B cell (primary cell): ENCODE measurements at regions not wholly inside any gene's neighbourhood (a gene's known extent, or its start where the extent isn't known, plus 50 kb on each side); places are given as distances from the start of the nearest gene placed in this dataset.

Experiments used
- ATAC-seq: fragments of 200-7000 bp; cut with Tn5 transposase; one replicate; pipeline ENCODE4 v1.10.0; 2021; ENCODE audit warnings: low read depth, mild to moderate bottlenecking, moderate number of reproducible peaks, moderate library complexity
- CTCF ChIA-PET: fragments of 350-600 bp; sonication (Branson Sonifier 250); formaldehyde crosslinking; loops from one replicate; lab custom pipeline; 2021; ENCODE audit warnings: antibody characterized with exemption, inconsistent platforms; lab: Charles Lee
- POLR2A ChIA-PET: fragments of 350-600 bp; sonication (Branson Sonifier 250); formaldehyde crosslinking; loops from one replicate; lab custom pipeline; 2021; ENCODE audit warnings: antibody characterized with exemption; lab: Charles Lee
- DNase-seq: peaks from one replicate; pipeline ENCODE4 v3.0.0; 2013
- H2AFZ ChIP-seq: 2 replicates; pipeline ENCODE4 v1.6.1; 2012; ENCODE audit warnings: mild to moderate bottlenecking, low read depth, low read length; ENCODE audit not compliant: insufficient read depth, poor library complexity, severe bottlenecking
- H3K27ac ChIP-seq, 2 donors: 1 replicate in 1 of 2; 2 replicates in 1 of 2; pipeline ENCODE4 v1.5.1; 2012 to 2013; ENCODE audit warnings: low read length in 2 of 2, mild to moderate bottlenecking in 2 of 2, moderate library complexity in 1 of 2
- H3K27me3 ChIP-seq, 4 experiments: fragments of 200-600 bp in 1 of 4; sonication (generic) in 1 of 4; replicated peaks in 1 of 4; 1 replicate in 2 of 4; 2 replicates in 2 of 4; pipeline versions ENCODE4 v1.6.1 to v1.7.0; 2013 to 2016; ENCODE audit warnings: low read length in 3 of 4, mild to moderate bottlenecking in 2 of 4, mixed read lengths in 1 of 4, moderate library complexity in 1 of 4; ENCODE audit not compliant: insufficient read depth in 4 of 4, control insufficient read depth in 3 of 4; ENCODE audit errors: control extremely low read depth in 1 of 4
- H3K36me3 ChIP-seq, 2 experiments: replicated peaks in 1 of 2; 1 replicate in 1 of 2; 2 replicates in 1 of 2; pipeline versions ENCODE4 v1.6.1 to v1.7.1; 2013; ENCODE audit warnings: low read length in 1 of 2; ENCODE audit not compliant: insufficient read depth in 2 of 2, control insufficient read depth in 1 of 2; ENCODE audit errors: control extremely low read depth in 1 of 2, extremely low read depth in 1 of 2
- H3K4me1 ChIP-seq, 2 donors: fragments of 200-600 bp in 1 of 2; sonication (generic) in 1 of 2; 1 replicate in 1 of 2; 2 replicates in 1 of 2; pipeline versions ENCODE4 v1.5.1 to v1.6.1; 2013 to 2017; ENCODE audit warnings: low read length in 2 of 2; ENCODE audit not compliant: control insufficient read depth in 2 of 2, insufficient read depth in 2 of 2
- H3K4me2 ChIP-seq: replicated peaks from 2 replicates; pipeline ENCODE3; 2012; ENCODE audit warnings: mild to moderate bottlenecking, low read depth, low read length; ENCODE audit not compliant: poor library complexity, severe bottlenecking
- H3K4me3 ChIP-seq, 5 experiments: fragments of 200-600 bp in 1 of 5; sonication (generic) in 1 of 5; 1 replicate in 3 of 5; 2 replicates in 2 of 5; pipeline versions ENCODE4 v1.5.1 to v1.7.0; 2011 to 2016; ENCODE audit warnings: low read length in 4 of 5, mild to moderate bottlenecking in 4 of 5, low read depth in 2 of 5, control low read depth in 1 of 5, moderate library complexity in 1 of 5; ENCODE audit not compliant: insufficient read depth in 1 of 5; ENCODE audit errors: control extremely low read depth in 1 of 5, extremely low read depth in 1 of 5
- H3K79me2 ChIP-seq: fragments of 200-600 bp; sonication (generic); one replicate; pipeline ENCODE4 v1.6.0; 2016; ENCODE audit warnings: low read length; ENCODE audit not compliant: control insufficient read depth, insufficient read depth
- H3K9ac ChIP-seq: fragments of 200-600 bp; sonication (generic); 2 replicates; pipeline ENCODE4 v1.6.1; 2017; ENCODE audit warnings: mild to moderate bottlenecking, low read length, moderate library complexity
- H3K9me3 ChIP-seq, 3 donors: one replicate each; pipeline versions ENCODE4 v1.6.1 to v1.7.1; 2013; ENCODE audit warnings: low read length in 2 of 3; ENCODE audit not compliant: control insufficient read depth in 2 of 3, insufficient read depth in 1 of 3; ENCODE audit errors: control extremely low read depth in 1 of 3
- H4K20me1 ChIP-seq: 2 replicates; pipeline ENCODE4 v1.6.0; 2012; ENCODE audit warnings: mild to moderate bottlenecking, low read length; ENCODE audit not compliant: insufficient read depth, control insufficient read depth, poor library complexity, severe bottlenecking
- H3K27ac Mint-ChIP-seq: one replicate; pipeline ENCODE4 v1.8.0; 2021; ENCODE audit warnings: mixed read lengths
- H3K27me3 Mint-ChIP-seq: one replicate; pipeline ENCODE4 v1.8.0; 2021; ENCODE audit warnings: mixed read lengths
- H3K4me1 Mint-ChIP-seq: one replicate; pipeline ENCODE4 v1.8.0; 2021; ENCODE audit warnings: mixed read lengths
- H3K4me3 Mint-ChIP-seq: one replicate; pipeline ENCODE4 v1.8.0; 2021; ENCODE audit warnings: mixed read lengths
- H3K9me3 Mint-ChIP-seq: one replicate; pipeline ENCODE4 v1.8.0; 2022; ENCODE audit warnings: mixed read lengths; ENCODE audit not compliant: insufficient read depth
- EZH2 ChIP-seq: IDR thresholded peaks from 2 replicates; pipeline ENCODE4 v1.6.1; 2012; ENCODE audit warnings: borderline replicate concordance, low read depth, mild to moderate bottlenecking, moderate library complexity, low read length; ENCODE audit not compliant: insufficient read depth, poor library complexity, severe bottlenecking
- WGBS: methylation state at CpG from one replicate; pipeline ENCODE4 v1.1.5; 2013; ENCODE audit warnings: missing lambda C conversion rate; ENCODE audit not compliant: insufficient coverage; 5-methylcytosine and 5-hydroxymethylcytosine counted together
- intact Hi-C: fragments of 100-400 bp; cut with micrococcal nuclease; formaldehyde crosslinking; loops from one replicate; pipeline ENCODE4 v1.10.0; 2022
- TF ChIP-seq, protein P1 (sequence below): fragments of 200-600 bp; IDR thresholded peaks from one replicate; pipeline ENCODE4 v1.8.0; 2022; ENCODE audit warnings: antibody characterized with exemption, mild to moderate bottlenecking

DNA sequence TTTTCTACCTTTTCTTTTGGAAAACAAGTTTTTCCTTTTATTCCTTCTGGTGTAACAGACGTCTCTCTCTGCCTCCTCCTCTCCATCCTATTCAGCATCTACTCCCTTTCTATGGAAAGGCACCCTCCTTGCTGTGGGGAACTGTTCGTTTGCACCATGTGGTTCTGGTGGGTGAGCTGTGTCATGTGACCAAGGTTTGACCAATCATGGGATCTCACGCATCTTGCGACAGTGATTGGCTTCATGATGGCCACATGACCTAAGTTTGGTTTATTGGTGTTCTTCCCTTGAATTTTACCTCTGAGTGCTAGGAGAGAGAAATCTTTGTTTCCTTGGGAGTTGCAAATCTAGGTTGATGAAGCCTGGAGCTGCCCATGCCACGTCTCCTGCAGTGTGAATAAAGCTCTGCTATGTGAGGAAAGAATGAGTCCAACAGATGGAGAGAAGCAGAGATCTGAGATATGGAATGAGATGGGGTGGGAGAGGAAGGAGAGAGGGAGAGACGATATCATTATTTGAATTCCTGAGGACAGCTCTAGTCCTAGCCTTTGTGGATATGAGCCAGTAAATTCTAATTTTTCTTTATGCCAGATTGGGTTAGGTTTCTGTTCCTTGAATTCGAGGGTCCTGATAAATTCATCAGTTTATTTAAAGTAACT lies 178.8 kb upstream of the IL12B start:
- Histone ChIP-seq H3K4me2 (no peak overlapping the region), H3K27me3 (peaks cover 0 to 3% (median 0%) of the 10 kb centered on the region in 4 experiments), H3K27ac (no peak overlapping the region), H3K36me3 (no peaks in the 10 kb centered on the region), H3K9ac (no peak overlapping the region), H3K4me3 (no peak overlapping the region), H2AFZ (no peak overlapping the region), H3K9me3 (no peaks in the 10 kb centered on the region), H3K4me1 (no peaks in the 10 kb centered on the region), H4K20me1 (no peaks in the 10 kb centered on the region), H3K79me2 (no peaks in the 10 kb centered on the region)
- Mint-ChIP-seq H3K4me1 (no peaks in the 10 kb centered on the region), H3K9me3 (peaks cover 2% of the 10 kb centered on the region), H3K4me3 (no peak overlapping the region), H3K27me3 (no peaks in the 10 kb centered on the region), H3K27ac (no peak overlapping the region)
- no peak for DNase-seq
- ChIA-PET CTCF (interaction anchor here (0.5 to 1.0 kb wide), 2 partner anchors 12 to 27 kb away, joined by 3 to 5 read pairs; no protein-coding TSS in a partner anchor), POLR2A (no interaction called here)
- WGBS, result 98% methylated on average over 5 of the region's 7 CpGs
- no peak for ATAC-seq
- intact Hi-C loops, result loop anchor here (10.0 kb wide), 1 partner anchor 174 kb away; the partner anchor contains the start of gene IL12B
- TF ChIP-seq EZH2, result no peak
- TF ChIP-seq, protein P1, sequence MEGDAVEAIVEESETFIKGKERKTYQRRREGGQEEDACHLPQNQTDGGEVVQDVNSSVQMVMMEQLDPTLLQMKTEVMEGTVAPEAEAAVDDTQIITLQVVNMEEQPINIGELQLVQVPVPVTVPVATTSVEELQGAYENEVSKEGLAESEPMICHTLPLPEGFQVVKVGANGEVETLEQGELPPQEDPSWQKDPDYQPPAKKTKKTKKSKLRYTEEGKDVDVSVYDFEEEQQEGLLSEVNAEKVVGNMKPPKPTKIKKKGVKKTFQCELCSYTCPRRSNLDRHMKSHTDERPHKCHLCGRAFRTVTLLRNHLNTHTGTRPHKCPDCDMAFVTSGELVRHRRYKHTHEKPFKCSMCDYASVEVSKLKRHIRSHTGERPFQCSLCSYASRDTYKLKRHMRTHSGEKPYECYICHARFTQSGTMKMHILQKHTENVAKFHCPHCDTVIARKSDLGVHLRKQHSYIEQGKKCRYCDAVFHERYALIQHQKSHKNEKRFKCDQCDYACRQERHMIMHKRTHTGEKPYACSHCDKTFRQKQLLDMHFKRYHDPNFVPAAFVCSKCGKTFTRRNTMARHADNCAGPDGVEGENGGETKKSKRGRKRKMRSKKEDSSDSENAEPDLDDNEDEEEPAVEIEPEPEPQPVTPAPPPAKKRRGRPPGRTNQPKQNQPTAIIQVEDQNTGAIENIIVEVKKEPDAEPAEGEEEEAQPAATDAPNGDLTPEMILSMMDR, result no peak

DNA sequence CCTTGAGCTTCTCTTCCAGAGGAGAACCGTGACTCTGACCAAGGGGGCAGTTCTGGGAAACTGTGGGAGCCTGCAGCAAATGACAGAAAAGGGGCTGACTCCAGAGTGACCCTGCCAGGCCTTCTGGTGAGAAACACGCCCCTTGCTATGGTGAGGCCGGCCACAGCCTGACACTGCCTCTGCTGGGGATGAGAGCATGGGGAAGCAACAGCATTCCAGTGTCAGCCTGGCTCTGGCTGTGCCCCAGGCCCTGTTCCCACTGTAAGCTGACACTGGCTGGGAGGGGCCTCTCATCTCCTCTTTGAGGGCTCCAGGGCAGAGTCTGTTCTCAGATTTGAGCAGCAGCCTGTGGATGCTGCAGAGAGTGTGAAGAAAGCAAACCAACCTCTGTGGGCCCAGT lies 180.0 kb upstream of the IL12B start:
- ATAC-seq (no peak), DNase-seq (no peak)
- H3K4me2 ChIP-seq, result no peak overlapping the region
- Mint-ChIP-seq H3K27ac (no peak overlapping the region), H3K27me3 (no peaks in the 10 kb centered on the region), H3K4me1 (peaks cover 2% of the 10 kb centered on the region), H3K4me3 (no peak overlapping the region), H3K9me3 (peaks cover 2% of the 10 kb centered on the region)
- no peaks in the 10 kb centered on the region for H3K9me3 ChIP-seq
- CTCF ChIA-PET, result no interaction called here
- 96% methylated on average over 3 of the region's 3 CpGs for WGBS
- no peak overlapping the region for H3K4me3 ChIP-seq
- no peaks in the 10 kb centered on the region for H3K79me2 ChIP-seq
- POLR2A ChIA-PET, result no interaction called here
- H3K36me3 ChIP-seq, result no peaks in the 10 kb centered on the region
- H2AFZ ChIP-seq, result no peak overlapping the region
- no peak overlapping the region for H3K9ac ChIP-seq
- intact Hi-C loops, result no loop called here
- no peak for TF ChIP-seq EZH2
- TF ChIP-seq, protein P1, result no peak
- no peak overlapping the region for H3K27ac ChIP-seq
- peaks cover 0 to 3% (median 0%) of the 10 kb centered on the region in 4 experiments for H3K27me3 ChIP-seq
- H4K20me1 ChIP-seq, result no peaks in the 10 kb centered on the region
- no peaks in the 10 kb centered on the region for H3K4me1 ChIP-seq
